Naive B cell (primary cell): ENCODE measurements at regions not wholly inside any gene's neighbourhood (a gene's known extent, or its start where the extent isn't known, plus 50 kb on each side); places are given as distances from the start of the nearest gene placed in this dataset.

Experiments
- ATAC-seq, 2 donors: fragments of 150-1000 bp; cut with Tn5 transposase; 2 replicates each; pipeline ENCODE4 v1.10.0; 2021; ENCODE audit warnings: low read depth in 2 of 2, mild to moderate bottlenecking in 2 of 2, moderate library complexity in 2 of 2
- DNase-seq: peaks from one replicate; pipeline ENCODE4 v3.0.0; 2022
- H3K27ac Mint-ChIP-seq, 6 donors: one replicate each; pipeline ENCODE4 v1.8.0; 2020 to 2022; ENCODE audit warnings: mild to moderate bottlenecking in 6 of 6, mixed read lengths in 6 of 6, moderate library complexity in 5 of 6, inconsistent platforms in 2 of 6
- H3K27me3 Mint-ChIP-seq, 3 donors: one replicate each; pipeline ENCODE4 v1.8.0; 2021 to 2022; ENCODE audit warnings: mixed read lengths in 3 of 3, mild to moderate bottlenecking in 1 of 3
- H3K36me3 Mint-ChIP-seq, 2 donors: one replicate each; pipeline ENCODE4 v1.8.0; 2020 to 2022; ENCODE audit warnings: mixed read lengths in 2 of 2, inconsistent platforms in 1 of 2, mild to moderate bottlenecking in 1 of 2
- H3K4me1 Mint-ChIP-seq, 3 donors: one replicate each; pipeline ENCODE4 v1.8.0; 2020 to 2022; ENCODE audit warnings: mixed read lengths in 3 of 3, inconsistent platforms in 1 of 3, mild to moderate bottlenecking in 1 of 3, moderate library complexity in 1 of 3
- H3K4me3 Mint-ChIP-seq, 8 donors: one replicate each; pipeline ENCODE4 v1.8.0; 2020 to 2022; ENCODE audit warnings: mild to moderate bottlenecking in 8 of 8, mixed read lengths in 8 of 8, moderate library complexity in 8 of 8, inconsistent platforms in 2 of 8
- H3K9me3 Mint-ChIP-seq, 7 donors: one replicate each; pipeline ENCODE4 v1.8.0; 2020 to 2022; ENCODE audit warnings: mixed read lengths in 7 of 7, mild to moderate bottlenecking in 5 of 7, inconsistent platforms in 2 of 7, moderate library complexity in 1 of 7

GRCh38 chr15:93658026-93658816 is 569.2 kb upstream of the RGMA start:
- H3K27ac Mint-ChIP-seq: no peak overlapping the region
- ATAC-seq (no peak), DNase-seq (no peak)
- no peak overlapping the region for H3K4me3 Mint-ChIP-seq
- H3K4me1 Mint-ChIP-seq: no peaks in the 10 kb centered on the region
- H3K9me3 Mint-ChIP-seq: peaks cover 0 to 5% (median 0%) of the 10 kb centered on the region in 7 donors
- no peaks in the 10 kb centered on the region for H3K36me3 Mint-ChIP-seq
- H3K27me3 Mint-ChIP-seq: no peaks in the 10 kb centered on the region

- ATAC-seq (no peak), DNase-seq (no peak)
- Mint-ChIP-seq H3K4me1 (no peaks in the 10 kb centered on the region), H3K4me3 (no peak overlapping the region), H3K27ac (no peak overlapping the region), H3K36me3 (no peaks in the 10 kb centered on the region), H3K9me3 (peaks cover 0 to 9% (median 3%) of the 10 kb centered on the region in 7 donors), H3K27me3 (no peaks in the 10 kb centered on the region)
These were observed 567.0 kb upstream of the RGMA start for GRCh38 chr15:93656041-93656440.

- DNase-seq: no peak
- Mint-ChIP-seq H3K4me3 (peak overlapping the region in 1 of 8 donors; percentile 10), H3K4me1 (no peaks in the 10 kb centered on the region), H3K36me3 (no peaks in the 10 kb centered on the region), H3K27ac (no peak overlapping the region), H3K27me3 (no peaks in the 10 kb centered on the region), H3K9me3 (peaks cover 0 to 9% (median 4%) of the 10 kb centered on the region in 7 donors)
- ATAC-seq: no peak
These were observed 560.8 kb upstream of the RGMA start for GRCh38 chr15:93649691-93650235.

GRCh38 chr15:93646193-93646592 is 557.2 kb upstream of the RGMA start:
- no peak for ATAC-seq
- no peaks in the 10 kb centered on the region for H3K27me3 Mint-ChIP-seq
- H3K4me3 Mint-ChIP-seq: no peak overlapping the region
- no peaks in the 10 kb centered on the region for H3K4me1 Mint-ChIP-seq
- H3K9me3 Mint-ChIP-seq: peaks cover 0 to 3% (median 2%) of the 10 kb centered on the region in 7 donors
- H3K36me3 Mint-ChIP-seq: no peaks in the 10 kb centered on the region
- H3K27ac Mint-ChIP-seq: no peak overlapping the region
- DNase-seq: no peak

GRCh38 chr15:93645594-93645993 is 556.6 kb upstream of the RGMA start:
- Mint-ChIP-seq H3K9me3 (peaks cover 0 to 3% (median 2%) of the 10 kb centered on the region in 7 donors), H3K36me3 (no peaks in the 10 kb centered on the region), H3K27me3 (no peaks in the 10 kb centered on the region), H3K4me3 (no peak overlapping the region), H3K4me1 (no peaks in the 10 kb centered on the region), H3K27ac (no peak overlapping the region)
- ATAC-seq: no peak
- DNase-seq: no peak

- DNase-seq (no peak), ATAC-seq (no peak)
- Mint-ChIP-seq H3K27me3 (no peaks in the 10 kb centered on the region), H3K27ac (no peak overlapping the region), H3K36me3 (no peaks in the 10 kb centered on the region), H3K9me3 (peaks cover 0 to 2% (median 0%) of the 10 kb centered on the region in 7 donors), H3K4me3 (no peak overlapping the region), H3K4me1 (no peaks in the 10 kb centered on the region)
These were observed 555.6 kb upstream of the RGMA start for GRCh38 chr15:93644595-93644994.

- no peak for ATAC-seq
- Mint-ChIP-seq H3K4me1 (no peaks in the 10 kb centered on the region), H3K9me3 (peaks cover 0 to 2% (median 0%) of the 10 kb centered on the region in 7 donors), H3K4me3 (no peak overlapping the region), H3K36me3 (no peaks in the 10 kb centered on the region), H3K27me3 (no peaks in the 10 kb centered on the region), H3K27ac (no peak overlapping the region)
- DNase-seq: no peak
These were observed 551.5 kb upstream of the RGMA start for GRCh38 chr15:93640411-93640962.

- Mint-ChIP-seq H3K4me1 (no peaks in the 10 kb centered on the region), H3K4me3 (no peak overlapping the region), H3K9me3 (peaks cover 0 to 15% (median 5%) of the 10 kb centered on the region in 7 donors), H3K27me3 (no peaks in the 10 kb centered on the region), H3K27ac (no peak overlapping the region), H3K36me3 (no peaks in the 10 kb centered on the region)
- ATAC-seq (no peak), DNase-seq (no peak)
These were observed 543.1 kb upstream of the RGMA start for GRCh38 chr15:93631958-93632618.

- no peaks in the 10 kb centered on the region for H3K4me1 Mint-ChIP-seq
- no peak overlapping the region for H3K4me3 Mint-ChIP-seq
- no peak overlapping the region for H3K27ac Mint-ChIP-seq
- ATAC-seq (no peak), DNase-seq (no peak)
- peaks cover 0 to 2% (median 0%) of the 10 kb centered on the region in 7 donors for H3K9me3 Mint-ChIP-seq
- peaks cover 0 to 6% (median 0%) of the 10 kb centered on the region in 3 donors for H3K27me3 Mint-ChIP-seq
- no peaks in the 10 kb centered on the region for H3K36me3 Mint-ChIP-seq
These were observed 530.6 kb upstream of the RGMA start for GRCh38 chr15:93619597-93619996.

GRCh38 chr15:93617443-93617842 is 528.4 kb upstream of the RGMA start:
- Mint-ChIP-seq H3K36me3 (no peaks in the 10 kb centered on the region), H3K9me3 (peaks cover 0 to 2% (median 0%) of the 10 kb centered on the region in 7 donors), H3K4me3 (no peak overlapping the region), H3K4me1 (no peaks in the 10 kb centered on the region), H3K27me3 (peaks cover 0 to 6% (median 0%) of the 10 kb centered on the region in 3 donors), H3K27ac (no peak overlapping the region)
- DNase-seq (no peak), ATAC-seq (no peak)

GRCh38 chr15:93614386-93615104 is 525.5 kb upstream of the RGMA start:
- H3K4me3 Mint-ChIP-seq: no peak overlapping the region

GRCh38 chr15:93613386-93613785 is 524.4 kb upstream of the RGMA start:
- Mint-ChIP-seq H3K9me3 (no peaks in the 10 kb centered on the region), H3K36me3 (no peaks in the 10 kb centered on the region)
- no peak for ATAC-seq

More at GRCh38 chr15:93614386-93615104, 525.5 kb upstream of the RGMA start:
- Mint-ChIP-seq H3K27ac (no peak overlapping the region), H3K9me3 (no peaks in the 10 kb centered on the region), H3K36me3 (no peaks in the 10 kb centered on the region), H3K4me1 (no peaks in the 10 kb centered on the region), H3K27me3 (peaks cover 0 to 6% (median 0%) of the 10 kb centered on the region in 3 donors)
- DNase-seq: no peak
- ATAC-seq: no peak

GRCh38 chr15:93612953-93613352 is 523.9 kb upstream of the RGMA start:
- DNase-seq: no peak
- Mint-ChIP-seq H3K27ac (no peak overlapping the region), H3K9me3 (no peaks in the 10 kb centered on the region), H3K27me3 (peaks cover 0 to 11% (median 0%) of the 10 kb centered on the region in 3 donors), H3K4me1 (no peaks in the 10 kb centered on the region), H3K4me3 (no peak overlapping the region), H3K36me3 (no peaks in the 10 kb centered on the region)
- no peak for ATAC-seq

More at GRCh38 chr15:93613386-93613785, 524.4 kb upstream of the RGMA start:
- H3K4me1 Mint-ChIP-seq: no peaks in the 10 kb centered on the region
- no peak overlapping the region for H3K27ac Mint-ChIP-seq
- H3K4me3 Mint-ChIP-seq: no peak overlapping the region
- no peak for DNase-seq
- peaks cover 0 to 7% (median 0%) of the 10 kb centered on the region in 3 donors for H3K27me3 Mint-ChIP-seq
